Mesenchymal stem cell (in vitro differentiated cells and primary cell): ENCODE measurements at regions not wholly inside any gene's neighbourhood (a gene's known extent, or its start where the extent isn't known, plus 50 kb on each side); places are given as distances from the start of the nearest gene placed in this dataset.

ENCODE experiments used
- DNase-seq: peaks from one replicate; pipeline ENCODE4 v3.0.0-alpha.2; 2013
- H2AFZ ChIP-seq: one replicate; pipeline ENCODE4 v1.6.1; 2013; ENCODE audit warnings: low read depth, mild to moderate bottlenecking, control low read depth, inconsistent platforms, low read length, moderate library complexity
- H2AK5ac ChIP-seq: 2 replicates; pipeline ENCODE4 v1.6.1; 2013; ENCODE audit warnings: low read length, moderate library complexity, mild to moderate bottlenecking, inconsistent platforms; ENCODE audit not compliant: severe bottlenecking
- H2BK120ac ChIP-seq: one replicate; pipeline ENCODE4 v1.6.1; 2013; ENCODE audit warnings: low read depth, mild to moderate bottlenecking, inconsistent platforms, low read length, moderate library complexity
- H2BK12ac ChIP-seq, 2 experiments: one replicate each; pipeline ENCODE4 v1.6.1; 2013; ENCODE audit warnings: inconsistent platforms in 2 of 2, low read length in 2 of 2, mild to moderate bottlenecking in 2 of 2, moderate library complexity in 2 of 2, control low read depth in 1 of 2
- H2BK15ac ChIP-seq: one replicate; pipeline ENCODE4 v1.6.1; 2013; ENCODE audit warnings: mild to moderate bottlenecking, low read depth, inconsistent platforms; ENCODE audit not compliant: poor library complexity, severe bottlenecking
- H2BK5ac ChIP-seq: 2 replicates; pipeline ENCODE4 v1.6.1; 2013; ENCODE audit warnings: low read depth, mild to moderate bottlenecking, low read length, control low read depth, inconsistent platforms; ENCODE audit not compliant: poor library complexity, severe bottlenecking
- H3K14ac ChIP-seq, 2 experiments: one replicate each; pipeline ENCODE4 v1.6.1; 2013; ENCODE audit warnings: inconsistent platforms in 2 of 2, low read length in 2 of 2, control low read depth in 1 of 2, mild to moderate bottlenecking in 1 of 2, moderate library complexity in 1 of 2
- H3K18ac ChIP-seq, 2 experiments: one replicate each; pipeline ENCODE4 v1.6.1; 2013; ENCODE audit warnings: inconsistent platforms in 2 of 2, low read length in 2 of 2, control low read depth in 1 of 2, low read depth in 1 of 2, mild to moderate bottlenecking in 1 of 2
- H3K23ac ChIP-seq, 2 experiments: one replicate each; pipeline ENCODE4 v1.6.1; 2013; ENCODE audit warnings: inconsistent platforms in 2 of 2, low read length in 2 of 2, mild to moderate bottlenecking in 2 of 2, moderate library complexity in 2 of 2, control low read depth in 1 of 2
- H3K27ac ChIP-seq: 2 replicates; pipeline ENCODE4 v1.5.1; 2013; ENCODE audit warnings: mild to moderate bottlenecking, moderate library complexity, low read length, control low read depth, inconsistent platforms; ENCODE audit not compliant: poor library complexity, severe bottlenecking
- H3K27me3 ChIP-seq, 2 experiments: 2 replicates each; pipeline versions ENCODE4 v1.6.1 to v1.7.0; 2013; ENCODE audit warnings: low read length in 2 of 2, mild to moderate bottlenecking in 2 of 2, moderate library complexity in 2 of 2, control low read depth in 1 of 2, inconsistent platforms in 1 of 2; ENCODE audit not compliant: control insufficient read depth in 1 of 2, insufficient read depth in 1 of 2
- H3K36me3 ChIP-seq, 2 experiments: 2 replicates each; pipeline versions ENCODE4 v1.6.1 to v1.7.0; 2013; ENCODE audit warnings: low read length in 2 of 2, control low read depth in 1 of 2, inconsistent platforms in 1 of 2, low read depth in 1 of 2, mild to moderate bottlenecking in 1 of 2; ENCODE audit not compliant: insufficient read depth in 2 of 2, control insufficient read depth in 1 of 2
- H3K4ac ChIP-seq, 2 experiments: one replicate each; pipeline ENCODE4 v1.6.1; 2013; ENCODE audit warnings: inconsistent platforms in 2 of 2, low read length in 2 of 2, mild to moderate bottlenecking in 2 of 2, moderate library complexity in 2 of 2, control low read depth in 1 of 2, low read depth in 1 of 2
- H3K4me1 ChIP-seq: 2 replicates; pipeline ENCODE4 v1.6.1; 2013; ENCODE audit warnings: low read depth, low read length, control low read depth; ENCODE audit not compliant: control insufficient read depth, insufficient read depth
- H3K4me2 ChIP-seq: 2 replicates; pipeline ENCODE4 v1.6.1; 2013; ENCODE audit warnings: low read length, mild to moderate bottlenecking, inconsistent platforms; ENCODE audit not compliant: poor library complexity, severe bottlenecking
- H3K4me3 ChIP-seq, 2 experiments: 2 replicates each; pipeline versions ENCODE4 v1.5.1 to v1.7.0; 2013; ENCODE audit warnings: low read length in 2 of 2, mild to moderate bottlenecking in 2 of 2, control low read depth in 1 of 2, low read depth in 1 of 2; ENCODE audit not compliant: insufficient read depth in 1 of 2
- H3K79me1 ChIP-seq: replicated peaks from 2 replicates; pipeline ENCODE4 v1.6.1; 2013; ENCODE audit warnings: mild to moderate bottlenecking, control low read depth, low read length, inconsistent platforms; ENCODE audit not compliant: poor library complexity, severe bottlenecking
- H3K9ac ChIP-seq: 2 replicates; pipeline ENCODE4 v1.7.0; 2013; ENCODE audit warnings: mild to moderate bottlenecking, low read length, moderate library complexity
- H3K9me3 ChIP-seq: 2 replicates; pipeline ENCODE4 v1.7.0; 2013; ENCODE audit warnings: mild to moderate bottlenecking, low read length; ENCODE audit not compliant: control insufficient read depth
- H4K8ac ChIP-seq: one replicate; pipeline ENCODE4 v1.6.1; 2013; ENCODE audit warnings: inconsistent platforms, mild to moderate bottlenecking, low read length, moderate library complexity
- H4K91ac ChIP-seq: one replicate; pipeline ENCODE4 v1.6.1; 2013; ENCODE audit warnings: mild to moderate bottlenecking, low read length, inconsistent platforms
- WGBS: methylation state at CpG from one replicate; pipeline ENCODE4 v1.1.7; 2013; ENCODE audit warnings: mixed read lengths; 5-methylcytosine and 5-hydroxymethylcytosine counted together

GRCh38 chr4:24096603-24097002 lies 206.8 kb upstream of the PPARGC1A start:
- Histone ChIP-seq H2BK15ac (no peak overlapping the region), H2AK5ac (no peak overlapping the region), H3K9ac (no peak overlapping the region), H3K4me2 (no peak overlapping the region), H3K18ac (no peak overlapping the region), H2BK12ac (no peak overlapping the region), H3K4me1 (no peaks in the 10 kb centered on the region), H4K8ac (no peak overlapping the region), H3K4me3 (no peak overlapping the region), H3K4ac (no peak overlapping the region), H3K23ac (no peak overlapping the region), H4K91ac (no peak overlapping the region), H3K14ac (no peak overlapping the region), H3K36me3 (no peaks in the 10 kb centered on the region), H2AFZ (no peak overlapping the region), H2BK120ac (no peak overlapping the region), H3K79me1 (no peaks in the 10 kb centered on the region), H2BK5ac (no peak overlapping the region), H3K27ac (no peak overlapping the region), H3K9me3 (no peaks in the 10 kb centered on the region), H3K27me3 (no peaks in the 10 kb centered on the region)
- 100% methylated on average over 1 of the region's 2 CpGs for WGBS
- DNase-seq, result no peak

GRCh38 chr4:24094726-24095125 lies 204.9 kb upstream of the PPARGC1A start:
- no peak overlapping the region for H2BK15ac ChIP-seq
- no peaks in the 10 kb centered on the region for H3K36me3 ChIP-seq
- H2BK12ac ChIP-seq, result no peak overlapping the region
- H3K9me3 ChIP-seq, result no peaks in the 10 kb centered on the region
- H2BK120ac ChIP-seq, result no peak overlapping the region
- H3K79me1 ChIP-seq, result no peaks in the 10 kb centered on the region
- H3K4me1 ChIP-seq, result no peaks in the 10 kb centered on the region
- H3K23ac ChIP-seq, result no peak overlapping the region
- peak; percentile 19 for DNase-seq
- no peak overlapping the region for H2AK5ac ChIP-seq
- H3K27me3 ChIP-seq, result no peaks in the 10 kb centered on the region
- H3K4me2 ChIP-seq, result no peak overlapping the region
- no peak overlapping the region for H3K18ac ChIP-seq
- no peak overlapping the region for H4K91ac ChIP-seq
- H2BK5ac ChIP-seq, result no peak overlapping the region
- H3K4ac ChIP-seq, result no peak overlapping the region
- no peak overlapping the region for H4K8ac ChIP-seq
- no peak overlapping the region for H2AFZ ChIP-seq
- H3K9ac ChIP-seq, result no peak overlapping the region
- H3K27ac ChIP-seq, result no peak overlapping the region
- H3K14ac ChIP-seq, result no peak overlapping the region
- H3K4me3 ChIP-seq, result no peak overlapping the region
- WGBS, result no CpG with 5 or more reads among the region's 2 CpGs

GRCh38 chr4:24093446-24093845 lies 203.6 kb upstream of the PPARGC1A start:
- Histone ChIP-seq H2AK5ac (no peak overlapping the region), H3K14ac (no peak overlapping the region), H3K9me3 (no peaks in the 10 kb centered on the region), H3K4me1 (no peaks in the 10 kb centered on the region), H3K4me3 (no peak overlapping the region), H2BK120ac (no peak overlapping the region), H4K8ac (no peak overlapping the region), H3K79me1 (no peaks in the 10 kb centered on the region), H2AFZ (no peak overlapping the region), H2BK15ac (no peak overlapping the region), H3K4ac (no peak overlapping the region), H4K91ac (no peak overlapping the region), H3K18ac (no peak overlapping the region), H3K27me3 (no peaks in the 10 kb centered on the region), H2BK12ac (no peak overlapping the region), H2BK5ac (no peak overlapping the region), H3K27ac (no peak overlapping the region), H3K23ac (no peak overlapping the region), H3K36me3 (no peaks in the 10 kb centered on the region), H3K9ac (no peak overlapping the region), H3K4me2 (no peak overlapping the region)
- 96% methylated on average over 2 of the region's 2 CpGs for WGBS
- no peak for DNase-seq

GRCh38 chr4:24091639-24092233 lies 201.9 kb upstream of the PPARGC1A start:
- H2BK15ac ChIP-seq, result no peak overlapping the region
- H2AK5ac ChIP-seq, result no peak overlapping the region
- no peaks in the 10 kb centered on the region for H3K27me3 ChIP-seq
- no peak overlapping the region for H2AFZ ChIP-seq
- peak overlapping the region in 1 of 2 experiments; percentile 61 for H2BK12ac ChIP-seq
- H3K9me3 ChIP-seq, result no peaks in the 10 kb centered on the region
- peak overlapping the region; percentile 36 for H4K8ac ChIP-seq
- H3K18ac ChIP-seq, result peak overlapping the region in 1 of 2 experiments; percentile 35
- H3K23ac ChIP-seq, result peak overlapping the region in 1 of 2 experiments; percentile 18
- H3K36me3 ChIP-seq, result no peaks in the 10 kb centered on the region
- peak overlapping the region in 1 of 2 experiments; percentile 33 for H3K4ac ChIP-seq
- no peak overlapping the region for H3K9ac ChIP-seq
- 83% methylated on average over 5 of the region's 6 CpGs for WGBS
- no peak overlapping the region for H3K4me2 ChIP-seq
- no peak for DNase-seq
- no peak overlapping the region for H3K14ac ChIP-seq
- no peaks in the 10 kb centered on the region for H3K4me1 ChIP-seq
- H2BK120ac ChIP-seq, result no peak overlapping the region
- no peak overlapping the region for H3K27ac ChIP-seq
- peak overlapping the region; percentile 23 for H4K91ac ChIP-seq
- H3K79me1 ChIP-seq, result no peaks in the 10 kb centered on the region
- H2BK5ac ChIP-seq, result no peak overlapping the region
- no peak overlapping the region for H3K4me3 ChIP-seq
